GM20000 (cell line): ENCODE measurements at regions not wholly inside any gene's neighbourhood (a gene's known extent, or its start where the extent isn't known, plus 50 kb on each side); places are given as distances from the start of the nearest gene placed in this dataset.

Experiments
- DNase-seq: peaks from one replicate; pipeline ENCODE4 v3.0.0; 2012; ENCODE audit warnings: low spot score
- TF ChIP-seq, protein P1 (sequence below): IDR thresholded peaks from 2 replicates; pipeline ENCODE4 v1.5.1; 2012; ENCODE audit warnings: mild to moderate bottlenecking, control low read depth; ENCODE audit errors: extremely low read depth, missing control alignments

DNA sequence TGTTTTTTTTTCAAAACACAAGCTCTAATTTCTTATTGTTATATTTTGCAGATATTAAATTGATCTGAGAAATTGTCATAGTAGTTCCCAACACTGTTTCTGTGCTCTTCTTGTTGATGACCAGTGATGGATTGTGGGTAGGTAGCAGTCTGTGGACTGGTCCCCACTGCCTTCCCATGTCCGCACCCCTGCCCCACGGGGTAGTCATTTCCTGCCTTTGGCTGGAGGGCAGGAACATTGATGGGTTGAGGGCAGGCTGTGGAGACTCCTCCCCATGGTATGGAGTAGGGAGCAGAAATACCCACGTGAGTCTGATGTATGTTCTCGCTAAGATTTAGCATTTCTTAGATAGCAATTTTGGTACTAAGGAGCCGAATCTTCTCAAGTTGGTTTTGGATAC, 762.0 kb downstream of the CDH8 start:
- no peak for DNase-seq
- TF ChIP-seq, protein P1, sequence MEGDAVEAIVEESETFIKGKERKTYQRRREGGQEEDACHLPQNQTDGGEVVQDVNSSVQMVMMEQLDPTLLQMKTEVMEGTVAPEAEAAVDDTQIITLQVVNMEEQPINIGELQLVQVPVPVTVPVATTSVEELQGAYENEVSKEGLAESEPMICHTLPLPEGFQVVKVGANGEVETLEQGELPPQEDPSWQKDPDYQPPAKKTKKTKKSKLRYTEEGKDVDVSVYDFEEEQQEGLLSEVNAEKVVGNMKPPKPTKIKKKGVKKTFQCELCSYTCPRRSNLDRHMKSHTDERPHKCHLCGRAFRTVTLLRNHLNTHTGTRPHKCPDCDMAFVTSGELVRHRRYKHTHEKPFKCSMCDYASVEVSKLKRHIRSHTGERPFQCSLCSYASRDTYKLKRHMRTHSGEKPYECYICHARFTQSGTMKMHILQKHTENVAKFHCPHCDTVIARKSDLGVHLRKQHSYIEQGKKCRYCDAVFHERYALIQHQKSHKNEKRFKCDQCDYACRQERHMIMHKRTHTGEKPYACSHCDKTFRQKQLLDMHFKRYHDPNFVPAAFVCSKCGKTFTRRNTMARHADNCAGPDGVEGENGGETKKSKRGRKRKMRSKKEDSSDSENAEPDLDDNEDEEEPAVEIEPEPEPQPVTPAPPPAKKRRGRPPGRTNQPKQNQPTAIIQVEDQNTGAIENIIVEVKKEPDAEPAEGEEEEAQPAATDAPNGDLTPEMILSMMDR, result no peak

DNA sequence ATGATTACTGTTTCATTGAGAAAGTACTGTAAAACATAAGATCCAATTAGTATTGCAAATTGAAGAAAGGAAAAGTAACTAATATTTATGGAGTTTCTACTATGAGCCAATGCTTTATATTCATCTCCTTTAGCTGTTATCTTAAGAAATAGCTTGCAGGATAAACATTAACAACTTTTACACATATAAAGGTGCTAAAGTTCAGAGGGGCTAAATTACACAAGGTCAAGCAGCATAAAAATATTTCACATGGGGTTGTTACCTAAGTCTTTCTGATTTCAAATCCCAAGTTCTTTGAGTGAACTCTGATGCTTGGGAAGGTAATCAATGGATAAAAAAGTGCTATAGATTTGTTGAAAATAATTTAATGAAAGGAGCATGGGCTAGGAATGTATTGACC, 765.5 kb downstream of the CDH8 start:
- no peak for DNase-seq
- TF ChIP-seq, protein P1, result no peak

DNA sequence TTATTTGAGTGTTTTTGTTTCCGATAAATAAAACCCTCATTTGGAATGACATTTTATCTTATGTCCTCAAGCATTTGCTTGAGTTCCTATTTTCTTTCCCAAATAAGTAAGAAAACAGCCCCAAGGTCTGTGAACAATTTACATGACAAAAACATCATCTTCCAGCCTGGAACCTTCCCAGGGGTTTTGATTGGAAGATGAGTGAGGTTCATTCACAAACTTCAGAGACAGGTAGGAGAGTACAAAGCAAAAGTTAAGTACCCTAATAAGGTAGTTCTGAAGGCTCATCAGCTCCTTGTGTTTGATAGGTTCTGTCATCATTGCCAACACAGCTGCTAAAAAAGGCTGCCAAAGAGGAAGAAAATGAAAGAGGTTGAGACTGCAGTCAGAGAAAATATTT, 772.8 kb downstream of the CDH8 start:
- no peak for DNase-seq
- TF ChIP-seq, protein P1, result no peak

DNA sequence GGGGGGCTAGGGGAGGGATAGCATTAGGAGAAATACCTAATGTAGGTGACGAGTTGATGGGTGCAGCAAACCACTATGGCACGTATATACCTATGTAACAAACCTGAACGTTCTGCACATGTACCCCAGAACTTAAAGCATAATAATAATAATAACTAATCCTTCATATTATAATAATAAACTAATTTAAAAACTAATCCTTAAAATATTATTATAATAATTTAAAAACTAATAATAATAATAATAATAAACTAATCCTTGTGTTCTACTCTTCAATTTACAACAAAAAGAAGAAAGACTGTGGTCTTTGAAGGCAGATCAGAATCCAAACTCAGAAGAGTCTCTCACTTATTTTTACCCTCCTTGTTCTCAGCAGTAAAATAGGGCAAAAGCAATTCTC, 774.9 kb downstream of the CDH8 start:
- TF ChIP-seq, protein P1, result no peak
- DNase-seq, result no peak

DNA sequence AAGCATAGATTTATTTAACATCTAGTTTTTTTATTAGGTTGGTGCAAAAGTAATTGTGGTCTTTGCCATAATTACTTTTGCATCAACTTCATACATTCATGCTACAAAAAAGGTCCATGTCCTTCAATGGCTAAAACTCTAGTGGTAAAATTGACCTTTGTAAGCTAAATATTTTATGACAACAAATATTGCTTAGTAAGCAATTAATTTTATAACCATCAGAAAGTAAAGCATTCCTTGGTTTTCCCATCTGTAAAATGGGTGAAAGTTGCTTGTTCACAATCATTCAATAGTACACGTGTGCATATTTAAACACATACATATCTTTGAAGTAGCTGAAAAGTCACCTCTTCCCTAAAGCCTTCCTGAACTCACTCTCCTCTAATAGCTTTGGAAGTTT, 789.6 kb downstream of the CDH8 start:
- TF ChIP-seq, protein P1, result no peak
- no peak for DNase-seq

DNA sequence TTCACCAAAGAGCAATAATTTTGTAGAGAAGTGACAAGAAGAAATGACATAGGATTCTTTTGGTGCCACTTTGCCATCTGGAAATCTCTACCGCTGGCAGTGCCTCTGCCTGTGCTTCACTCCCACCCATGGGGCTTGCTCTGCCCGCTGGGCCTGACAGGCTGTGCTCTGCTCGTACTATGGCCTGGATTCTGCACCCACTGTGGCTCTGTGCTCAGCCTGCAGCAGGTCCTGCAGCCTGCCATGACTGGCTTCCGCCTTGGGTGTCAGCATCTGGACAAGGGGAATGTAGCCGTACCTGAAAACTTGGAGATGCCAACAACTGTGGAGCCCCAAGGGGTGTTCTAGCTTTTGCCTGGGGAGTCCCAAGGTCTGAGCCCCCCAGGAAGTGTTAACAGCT, 792.3 kb downstream of the CDH8 start:
- TF ChIP-seq, protein P1, result no peak
- no peak for DNase-seq

DNA sequence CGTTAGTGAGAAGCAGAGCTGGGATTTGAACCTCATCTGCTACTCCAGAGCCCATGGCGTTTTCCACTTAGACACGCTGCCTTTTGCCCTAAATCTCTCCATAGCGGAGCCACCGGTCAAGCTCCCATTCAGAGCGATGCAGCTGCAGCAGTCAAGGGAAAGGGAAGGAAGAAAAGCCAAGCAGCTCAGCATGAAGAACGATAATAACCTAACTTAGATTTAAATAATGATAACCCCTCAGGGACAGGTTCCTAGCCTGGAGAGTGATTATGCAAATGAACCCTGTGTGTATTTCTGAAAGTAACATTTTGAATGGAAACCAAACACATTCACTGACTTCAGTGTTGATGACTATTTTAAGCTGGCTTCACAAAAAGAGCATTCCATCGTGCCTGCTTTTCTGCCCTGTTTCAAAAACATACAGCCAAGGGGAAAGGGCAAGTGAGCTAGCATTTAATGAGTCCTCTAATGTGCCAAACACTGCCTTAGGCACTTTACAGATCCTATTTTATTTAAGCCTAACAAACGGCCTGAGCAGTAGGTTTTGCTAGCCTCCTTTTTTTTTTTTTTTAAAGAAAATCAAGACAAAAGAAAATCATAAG, 798.3 kb downstream of the CDH8 start:
- TF ChIP-seq, protein P1, result no peak
- no peak for DNase-seq
